Smooth muscle cell (in vitro differentiated cells): ENCODE measurements at regions not wholly inside any gene's neighbourhood (a gene's known extent, or its start where the extent isn't known, plus 50 kb on each side); places are given as distances from the start of the nearest gene placed in this dataset.

ENCODE experiments used
- DNase-seq: peaks from one replicate; lab custom pipeline; 2025; ENCODE audit not compliant: unreplicated experiment; lab: John Stamatoyannopoulos, UW
- H2AFZ ChIP-seq: fragments of 200-600 bp; sonication (generic); 2 replicates; pipeline ENCODE4 v1.6.0; 2016; ENCODE audit warnings: antibody characterized with exemption, low read depth, mild to moderate bottlenecking
- H3F3A ChIP-seq: fragments of 200-600 bp; sonication (generic); 2 replicates; pipeline ENCODE4 v1.6.0; 2017; ENCODE audit warnings: antibody characterized with exemption, low read depth
- H3K27ac ChIP-seq: fragments of 200-600 bp; sonication (generic); 2 replicates; pipeline ENCODE4 v1.5.1; 2016; ENCODE audit warnings: low read depth, mild to moderate bottlenecking
- H3K27me3 ChIP-seq: fragments of 200-600 bp; sonication (generic); 2 replicates; pipeline ENCODE4 v1.6.1; 2016; ENCODE audit warnings: low read depth, mild to moderate bottlenecking
- H3K36me3 ChIP-seq: fragments of 200-600 bp; sonication (generic); 2 replicates; pipeline ENCODE4 v1.5.1; 2016; ENCODE audit warnings: low read depth
- H3K4me1 ChIP-seq: fragments of 200-600 bp; sonication (generic); 2 replicates; pipeline ENCODE4 v1.5.1; 2016; ENCODE audit warnings: low read depth
- H3K4me2 ChIP-seq: fragments of 200-600 bp; sonication (generic); 2 replicates; pipeline ENCODE4 v1.6.0; 2016; ENCODE audit warnings: mild to moderate bottlenecking
- H3K4me3 ChIP-seq: fragments of 200-600 bp; sonication (generic); 2 replicates; pipeline ENCODE4 v1.5.1; 2016; ENCODE audit warnings: mild to moderate bottlenecking
- H3K79me2 ChIP-seq: fragments of 200-600 bp; sonication (generic); 2 replicates; pipeline ENCODE4 v1.6.0; 2016; ENCODE audit warnings: low read depth, mild to moderate bottlenecking
- H3K9ac ChIP-seq: fragments of 200-600 bp; sonication (generic); 2 replicates; pipeline ENCODE4 v1.6.0; 2016; ENCODE audit warnings: low read depth
- H3K9me3 ChIP-seq: fragments of 200-600 bp; sonication (generic); replicated peaks from 2 replicates; pipeline ENCODE4 v1.5.1; 2016; ENCODE audit warnings: low read depth
- H4K20me1 ChIP-seq: fragments of 200-600 bp; sonication (generic); 2 replicates; pipeline ENCODE4 v1.6.0; 2016; ENCODE audit warnings: low read depth
- CTCF ChIP-seq: fragments of 200-600 bp; sonication (generic); IDR thresholded peaks from 2 replicates; pipeline ENCODE4 v1.5.1; 2017; ENCODE audit warnings: borderline replicate concordance, mild to moderate bottlenecking, antibody characterized with exemption; ENCODE audit not compliant: insufficient read depth, poor library complexity, severe bottlenecking
- WGBS: methylation state at CpG from one replicate; pipeline ENCODE4 v1.1.7; 2016; ENCODE audit warnings: low lambda C conversion rate; 5-methylcytosine and 5-hydroxymethylcytosine counted together

DNA sequence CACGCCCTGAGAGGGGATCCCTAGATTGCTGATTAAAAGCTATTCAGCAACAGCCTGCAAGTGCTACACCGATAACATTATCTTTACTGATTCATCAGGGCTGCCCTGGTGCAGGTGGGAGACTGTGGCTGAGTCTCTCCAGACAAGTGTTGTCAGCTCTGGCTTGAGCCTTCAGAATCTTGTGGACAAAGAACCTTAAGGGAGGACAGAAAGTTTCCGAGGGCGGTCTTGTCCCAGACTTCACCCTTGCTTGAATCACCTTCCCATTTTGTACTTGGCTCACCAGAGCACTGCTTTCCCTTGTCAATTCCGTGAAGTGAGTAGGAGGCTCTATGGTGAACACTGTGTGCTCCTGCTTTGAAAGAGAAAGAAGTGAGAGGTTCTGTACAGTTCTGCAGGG, 88.6 kb upstream of the PCSK2 start:
- Histone ChIP-seq H3K9me3 (no peaks in the 10 kb centered on the region), H4K20me1 (no peaks in the 10 kb centered on the region), H2AFZ (no peak overlapping the region), H3K36me3 (no peaks in the 10 kb centered on the region), H3K27ac (no peak overlapping the region), H3K27me3 (no peaks in the 10 kb centered on the region), H3K4me2 (no peak overlapping the region), H3K9ac (no peak overlapping the region), H3K79me2 (no peaks in the 10 kb centered on the region), H3K4me3 (no peak overlapping the region), H3F3A (no peaks in the 10 kb centered on the region), H3K4me1 (no peaks in the 10 kb centered on the region)
- no peak for TF ChIP-seq CTCF
- 87% methylated on average over 5 of the region's 5 CpGs for WGBS
- no peak for DNase-seq

DNA sequence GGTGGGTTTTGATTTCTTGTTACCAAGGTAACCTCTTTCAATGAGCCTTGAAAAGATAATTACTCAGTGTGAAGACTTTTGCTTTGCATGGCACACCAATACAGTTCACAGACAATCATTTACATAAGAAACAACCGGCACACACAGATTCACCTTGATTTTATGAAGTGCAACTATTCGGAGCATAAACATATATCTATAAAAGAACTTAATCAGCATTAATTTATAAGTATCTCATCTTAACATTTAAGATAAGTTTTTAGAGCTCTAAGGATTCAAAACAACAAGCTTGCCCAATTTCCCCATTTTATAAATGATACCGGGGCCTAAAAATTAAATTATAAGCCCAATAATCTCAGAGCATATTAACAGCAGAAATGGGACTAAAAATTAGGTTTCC, 85.9 kb upstream of the PCSK2 start:
- no peak for DNase-seq
- no peaks in the 10 kb centered on the region for H3K79me2 ChIP-seq
- WGBS: 91% methylated on average over 3 of the region's 3 CpGs
- TF ChIP-seq CTCF: no peak
- no peak overlapping the region for H3K9ac ChIP-seq
- no peaks in the 10 kb centered on the region for H3K27me3 ChIP-seq
- H3K4me3 ChIP-seq: no peak overlapping the region
- H3F3A ChIP-seq: no peaks in the 10 kb centered on the region
- H2AFZ ChIP-seq: no peak overlapping the region
- H3K9me3 ChIP-seq: no peaks in the 10 kb centered on the region
- H3K4me2 ChIP-seq: no peak overlapping the region
- H3K27ac ChIP-seq: no peak overlapping the region
- H4K20me1 ChIP-seq: no peaks in the 10 kb centered on the region
- H3K4me1 ChIP-seq: no peaks in the 10 kb centered on the region
- no peaks in the 10 kb centered on the region for H3K36me3 ChIP-seq

- no peak overlapping the region for H3K4me3 ChIP-seq
- no peaks in the 10 kb centered on the region for H4K20me1 ChIP-seq
- WGBS: 81% methylated on average over 4 of the region's 4 CpGs
Measured at GRCh38 chr20:17141568-17141967, 85.3 kb upstream of the PCSK2 start.

More at GRCh38 chr20:17141568-17141967, 85.3 kb upstream of the PCSK2 start:
- Histone ChIP-seq H3K27me3 (no peaks in the 10 kb centered on the region), H3K9ac (no peak overlapping the region), H3K27ac (no peak overlapping the region), H3F3A (no peaks in the 10 kb centered on the region), H3K9me3 (no peaks in the 10 kb centered on the region), H3K79me2 (no peaks in the 10 kb centered on the region), H3K4me2 (no peak overlapping the region), H2AFZ (no peak overlapping the region), H3K4me1 (no peaks in the 10 kb centered on the region), H3K36me3 (no peaks in the 10 kb centered on the region)
- no peak for DNase-seq
- no peak for TF ChIP-seq CTCF
